ENCODE measurements at regions not wholly inside any gene's neighbourhood (a gene's known extent, or its start where the extent isn't known, plus 50 kb on each side); places are given as distances from the start of the nearest gene placed in this dataset.
A peak's percentile ranks its signal among the peaks of the same experiment; 100 is the strongest.

DNA sequence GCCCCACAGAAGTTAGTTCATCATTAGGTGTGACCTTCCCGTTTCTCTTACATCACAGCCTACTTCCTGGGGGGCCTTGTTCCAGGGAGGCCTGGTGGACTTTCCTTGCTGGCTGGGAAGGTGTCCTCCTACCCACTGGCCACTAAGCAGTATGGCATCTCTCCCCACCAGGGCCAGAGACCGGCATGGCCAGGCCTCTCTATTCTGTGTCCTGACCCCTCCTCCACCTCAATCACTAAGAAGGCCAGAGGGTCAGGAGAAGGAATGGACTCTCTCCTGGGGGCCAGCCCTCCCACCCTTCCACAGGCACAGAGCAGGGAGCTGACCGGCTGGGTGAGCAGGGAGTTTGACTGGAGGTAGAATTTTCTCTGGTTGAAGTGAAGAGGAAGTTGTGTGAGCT lies 81.9 kb downstream of the PJA1 start:
- DNase-seq = no peak

GRCh38 chrX:69082753-69083150 lies 82.5 kb downstream of the PJA1 start:
- DNase-seq = no peak

GRCh38 chrX:69082055-69082752 lies 83.0 kb downstream of the PJA1 start:
- DNase-seq = peak; percentile 13

DNA sequence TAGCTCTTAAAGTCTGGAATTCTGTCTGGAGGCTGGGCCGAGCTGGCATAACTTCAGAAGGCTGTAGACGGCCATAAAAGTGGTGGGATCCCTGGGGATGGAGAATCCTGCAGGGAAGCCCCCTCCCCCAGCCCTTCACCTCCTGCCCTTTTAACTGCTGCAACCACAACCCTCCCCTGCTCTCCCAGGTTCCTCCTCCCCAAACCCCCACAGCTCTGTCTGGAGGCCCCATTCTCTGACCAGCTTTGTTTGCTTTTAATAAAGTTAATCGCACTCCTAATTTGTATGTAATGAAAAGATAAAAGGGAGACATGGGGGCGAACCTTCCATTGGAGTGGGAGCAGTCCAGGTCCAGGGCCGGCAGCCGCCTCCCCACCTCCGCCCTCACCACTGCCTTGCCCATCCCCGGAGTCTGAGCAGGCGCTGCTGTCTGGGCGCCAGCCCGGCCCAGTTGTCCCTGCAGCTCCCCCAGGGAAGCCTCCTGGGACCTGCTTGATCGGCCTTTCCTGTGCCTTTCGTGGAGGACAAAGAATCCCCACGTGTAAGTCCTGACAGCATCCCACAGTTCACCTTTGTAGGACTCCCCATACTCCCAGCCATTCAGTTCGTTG lies 84.3 kb downstream of the PJA1 start:
- DNase-seq = no peak

DNA sequence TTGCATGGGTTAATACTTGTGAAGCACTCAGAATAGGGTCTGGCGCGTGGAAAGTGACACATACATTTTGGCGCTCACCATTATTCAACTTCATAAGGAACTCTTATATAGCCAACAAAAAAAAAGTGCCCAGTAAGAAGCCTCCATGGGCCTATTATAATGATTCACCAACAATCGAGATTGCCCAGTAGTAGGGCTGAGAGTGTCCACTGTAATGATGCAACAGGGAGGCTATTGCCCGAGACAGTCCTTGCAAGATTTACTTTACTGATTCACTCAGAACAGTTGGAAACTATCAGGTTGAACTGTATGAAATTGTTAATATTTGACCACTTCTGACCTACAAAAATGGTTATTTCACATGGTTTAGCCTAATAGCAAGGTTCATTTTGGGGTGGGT lies 86.0 kb downstream of the PJA1 start:
- DNase-seq = no peak

- no peak for DNase-seq
These were observed 87.3 kb downstream of the PJA1 start for GRCh38 chrX:69077895-69078455.

- DNase-seq = no peak
These were observed 89.2 kb downstream of the PJA1 start for GRCh38 chrX:69076088-69076487.

- DNase-seq = no peak
These were observed 90.5 kb downstream of the PJA1 start for GRCh38 chrX:69074726-69075125.

DNA sequence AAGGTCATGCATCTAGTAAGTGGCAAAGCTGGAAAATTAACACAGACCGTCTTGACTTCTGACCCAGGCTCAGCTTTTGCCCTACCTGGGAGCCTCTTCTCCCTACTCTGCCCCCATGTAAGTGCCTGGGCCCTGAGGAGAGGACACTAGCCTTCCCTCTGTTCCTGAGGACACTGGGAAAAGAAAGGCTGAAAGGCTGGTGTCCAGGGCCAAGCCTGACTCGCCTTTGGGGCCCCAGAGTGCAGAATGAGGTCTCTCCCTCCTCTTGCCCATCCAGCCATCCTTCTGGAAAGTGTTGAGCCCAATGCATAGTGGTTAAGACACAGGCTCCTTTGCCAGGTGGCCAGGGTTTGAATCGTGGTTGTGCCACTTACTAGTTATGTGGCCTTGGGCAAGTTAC lies 91.5 kb downstream of the PJA1 start:
- DNase-seq = no peak

DNA sequence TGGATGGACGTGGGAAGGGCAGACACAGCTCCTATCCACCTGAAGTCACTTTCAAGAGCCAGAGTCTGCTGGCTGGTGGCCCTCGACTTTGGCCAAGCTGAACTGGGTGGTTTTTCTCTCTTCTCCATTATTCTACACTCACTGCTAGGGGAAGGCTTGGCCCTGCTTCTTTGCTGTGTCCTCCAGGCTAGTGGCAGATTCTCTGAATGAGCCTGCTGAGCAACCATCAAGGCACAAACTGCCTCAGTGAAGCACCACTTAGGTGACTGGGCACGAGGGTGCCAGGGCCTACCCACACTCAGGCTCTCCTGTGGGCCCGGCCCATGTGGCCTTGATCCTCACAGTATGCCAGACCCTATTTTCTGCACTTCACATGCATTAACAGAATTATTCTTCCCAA lies 92.0 kb downstream of the PJA1 start:
- no peak for DNase-seq

DNA sequence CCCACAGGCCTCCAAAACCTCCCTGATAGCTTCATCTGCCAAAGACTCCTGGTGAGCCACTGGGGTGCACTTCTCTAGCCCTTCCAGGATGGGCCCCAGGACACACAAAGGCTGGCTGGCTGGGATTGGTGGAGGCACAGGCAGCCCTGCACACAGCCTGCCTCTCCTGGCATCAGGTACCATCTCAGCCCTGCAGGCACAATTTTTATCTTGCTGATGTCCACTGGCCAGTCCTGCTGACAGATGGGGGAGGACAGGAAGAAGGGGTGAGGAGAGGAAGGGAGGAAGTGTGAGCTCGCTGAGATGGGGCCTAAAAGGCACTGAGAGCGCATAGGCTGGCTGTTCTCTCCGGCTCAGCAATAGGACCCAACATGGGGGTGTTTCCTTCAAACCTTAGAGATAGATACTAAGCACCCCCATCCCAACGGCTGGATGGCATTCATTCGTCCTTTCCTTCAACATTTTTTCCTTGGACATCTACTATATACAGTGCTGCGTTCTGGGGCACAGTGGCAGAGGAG lies 92.7 kb downstream of the PJA1 start:
- DNase-seq = no peak

DNA sequence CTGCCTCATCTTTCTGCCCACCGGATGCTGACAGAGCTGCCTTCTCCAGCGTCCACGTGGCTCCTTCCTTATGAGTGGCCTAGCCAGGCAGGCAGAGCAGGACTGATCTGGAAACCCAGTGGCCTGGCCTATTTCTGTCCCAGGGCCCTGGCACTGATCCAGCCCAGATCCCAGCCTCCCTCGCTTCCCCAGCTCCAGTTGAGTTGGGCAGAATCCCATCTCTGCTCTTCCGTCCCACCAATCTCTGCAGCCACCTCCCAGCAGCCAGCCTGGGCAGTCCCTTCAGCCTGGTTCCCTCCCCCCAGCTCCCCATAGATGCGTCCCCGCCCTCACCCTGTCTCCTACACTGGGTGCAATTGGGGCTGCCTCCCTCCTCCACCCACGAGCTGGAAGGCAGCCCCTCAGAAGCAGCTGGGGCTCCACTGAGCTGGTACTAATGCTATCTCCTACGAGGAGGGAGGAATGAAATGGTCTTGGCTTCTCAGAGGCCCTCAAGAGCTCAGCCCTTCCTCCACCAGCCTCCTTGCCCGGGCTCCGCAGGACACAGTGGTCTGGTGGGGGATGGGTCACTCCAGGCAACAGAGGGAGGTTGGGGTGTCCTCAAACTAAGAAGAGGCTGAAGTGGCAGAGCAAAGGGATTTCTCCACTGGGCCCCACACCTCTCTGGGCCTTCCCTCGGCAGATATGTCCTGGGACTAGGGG lies 94.2 kb downstream of the PJA1 start:
- DNase-seq = no peak

DNA sequence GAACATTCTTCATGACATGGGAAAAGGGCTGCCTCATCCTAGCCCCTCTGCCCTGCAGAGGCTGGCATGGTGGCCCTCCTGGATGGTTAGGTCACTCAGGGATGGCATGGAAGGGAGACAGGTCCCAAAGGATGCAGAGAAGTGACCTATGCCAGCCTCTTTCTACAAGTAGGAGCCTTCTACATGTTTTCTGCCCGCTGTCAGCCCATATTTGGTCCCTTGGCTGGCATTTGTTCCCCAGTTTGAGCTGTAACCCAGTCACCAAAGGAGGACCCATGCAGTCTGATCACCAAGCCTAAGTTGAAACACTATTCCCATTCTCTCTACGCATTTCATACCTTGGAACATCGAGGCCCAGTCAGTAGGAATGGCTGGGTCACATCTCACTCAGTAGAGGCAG lies 95.4 kb downstream of the PJA1 start:
- no peak for DNase-seq

GRCh38 chrX:69069086-69069445 lies 96.2 kb downstream of the PJA1 start:
- DNase-seq = no peak

DNA sequence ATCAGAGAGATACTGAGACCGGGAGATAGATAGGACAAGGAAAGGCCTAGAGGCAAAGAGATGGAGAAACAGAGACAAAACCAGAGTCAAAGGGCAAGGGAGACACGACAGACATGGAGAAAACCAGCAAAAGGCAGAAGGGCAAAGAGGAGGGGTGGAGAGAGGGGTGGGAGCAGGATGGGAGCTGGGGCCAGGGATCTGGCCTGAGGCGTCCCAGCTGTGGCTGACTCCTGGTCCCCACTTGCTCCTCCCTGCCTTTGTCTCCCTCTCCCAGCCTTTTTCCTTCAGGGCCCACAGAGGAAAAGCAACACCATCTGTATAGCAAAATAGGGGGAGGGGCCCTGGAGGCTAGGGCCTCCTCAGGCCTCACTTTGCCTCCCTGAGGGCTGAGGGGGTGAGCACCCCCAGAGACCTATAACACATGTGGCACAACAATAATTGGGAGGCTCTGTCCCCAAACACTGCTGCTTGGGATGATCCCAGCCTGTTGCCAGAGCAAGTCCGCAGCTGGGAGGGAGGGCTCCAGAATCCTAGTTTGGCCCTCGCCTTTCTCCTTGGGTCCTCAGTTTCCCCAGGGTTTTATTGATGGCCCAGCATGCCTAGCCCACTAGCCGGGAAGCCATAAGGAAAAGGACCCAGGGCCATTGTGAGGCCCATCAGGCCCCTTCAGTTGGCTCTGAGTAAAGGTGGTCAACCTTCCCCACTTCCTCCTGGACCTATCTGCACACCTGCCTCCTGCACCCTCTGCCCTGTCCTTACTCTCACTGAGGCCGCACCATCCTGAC lies 96.8 kb downstream of the PJA1 start:
- DNase-seq = no peak

DNA sequence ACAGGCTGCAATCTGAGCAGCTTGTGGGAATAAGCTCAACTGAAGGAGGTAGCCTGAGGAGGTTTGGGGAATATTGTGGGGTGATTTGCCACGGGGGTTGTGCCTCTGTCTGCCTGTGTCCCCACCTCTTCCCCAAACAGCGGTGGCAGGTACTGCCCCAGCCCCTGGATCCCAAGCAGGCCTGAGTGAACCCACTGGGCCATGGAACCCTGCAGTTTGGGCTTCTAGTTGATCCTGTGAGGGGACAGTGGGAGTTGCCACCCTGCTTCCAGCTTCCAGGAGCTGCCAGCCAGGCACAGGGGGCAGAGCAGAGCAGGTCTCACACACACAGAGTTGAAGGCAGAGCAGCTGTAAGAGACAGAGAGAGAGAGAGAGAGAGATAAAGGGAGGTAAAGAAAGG lies 97.4 kb downstream of the PJA1 start:
- DNase-seq = no peak

DNA sequence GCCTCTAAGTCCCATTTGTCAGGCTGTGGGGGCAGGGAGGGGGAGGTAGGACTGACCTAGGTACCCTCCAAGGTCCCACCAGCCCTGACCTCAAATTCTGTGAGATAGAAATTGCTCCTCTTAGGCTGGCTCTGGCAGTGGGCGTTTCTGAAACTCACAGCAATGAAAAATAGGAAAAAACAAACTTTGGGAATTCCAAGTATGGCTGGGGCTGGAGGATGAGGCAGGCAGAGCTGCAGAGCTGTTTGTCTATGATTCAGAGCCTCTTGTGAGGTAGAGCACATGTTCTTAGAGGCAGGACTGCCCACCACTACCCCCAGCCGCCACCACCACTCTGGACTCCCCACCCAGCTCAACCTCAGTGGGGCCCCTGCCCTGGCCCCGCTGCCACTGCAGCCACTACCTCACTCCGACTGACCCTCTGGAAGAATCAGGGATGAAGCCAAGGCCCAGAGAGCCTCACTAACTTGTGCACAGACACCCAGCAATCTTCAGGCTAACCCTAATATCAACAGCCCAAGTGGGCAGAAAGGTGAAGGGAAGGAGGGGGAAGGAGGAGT lies 98.2 kb downstream of the PJA1 start:
- no peak for DNase-seq

DNA sequence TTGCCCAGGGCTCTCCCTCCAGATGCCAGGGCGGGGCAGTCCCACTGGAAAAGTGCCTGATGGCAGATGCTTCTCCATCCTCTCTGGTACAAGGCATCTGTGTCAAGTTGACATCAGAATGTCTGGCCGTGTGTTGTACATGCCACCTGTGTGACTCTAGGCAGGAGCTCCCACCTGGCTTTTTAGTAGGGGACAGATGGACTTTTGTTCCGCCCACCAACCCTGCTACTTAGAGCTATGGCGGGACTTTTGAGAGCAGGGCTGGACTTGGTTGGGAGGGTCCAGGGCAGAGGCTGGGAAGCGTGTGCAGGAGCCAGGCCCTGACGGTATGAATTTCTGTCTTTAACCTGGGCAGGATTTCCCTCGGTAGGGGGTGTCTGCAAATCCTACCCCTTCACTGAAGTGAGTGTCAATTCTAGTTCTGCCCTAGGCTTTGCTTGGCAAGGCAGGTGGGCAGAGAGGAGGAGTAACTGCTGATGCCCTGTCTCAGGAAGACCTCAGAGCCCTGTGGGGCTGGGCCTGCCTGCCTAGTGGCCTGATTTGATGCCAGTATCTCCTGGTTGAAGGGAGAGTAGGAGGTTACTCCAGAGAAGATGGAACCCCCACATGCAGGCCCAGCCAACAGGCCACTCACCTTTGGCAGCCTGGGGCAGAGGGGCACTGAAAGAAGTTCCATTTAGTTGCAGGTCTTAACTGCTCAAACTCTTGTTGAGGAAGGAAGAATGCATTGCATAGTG lies 99.1 kb downstream of the PJA1 start:
- DNase-seq = no peak

GRCh38 chrX:69065451-69065850 lies 99.8 kb downstream of the PJA1 start:
- DNase-seq = no peak

DNA sequence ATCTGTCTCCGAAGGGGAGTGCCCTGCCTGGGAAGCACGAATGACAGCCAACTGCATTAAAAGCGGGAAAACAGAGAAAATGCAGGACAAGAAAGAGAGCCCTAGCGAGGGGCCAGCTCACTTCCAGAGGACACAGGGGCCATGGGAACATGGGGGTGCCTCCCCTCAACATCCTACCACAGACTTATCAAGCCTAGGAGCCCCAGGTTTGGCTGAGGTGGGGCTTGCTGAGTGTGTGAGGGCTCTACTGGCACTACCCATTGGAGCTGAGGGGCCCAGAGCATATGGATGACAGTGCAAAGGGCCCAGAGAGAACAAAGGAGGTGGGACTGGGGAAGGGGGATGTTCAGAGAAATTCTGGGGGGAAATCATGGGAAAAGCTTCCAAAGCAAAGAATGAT lies 101.8 kb downstream of the PJA1 start:
- DNase-seq = no peak

- no peak for DNase-seq
These were observed 102.8 kb downstream of the PJA1 start for GRCh38 chrX:69062493-69062892.
